Lower lobe of right lung (tissue), 2 donors: ENCODE measurements at regions not wholly inside any gene's neighbourhood (a gene's known extent, or its start where the extent isn't known, plus 50 kb on each side); places are given as distances from the start of the nearest gene placed in this dataset.

ENCODE experiments used
- ATAC-seq, 2 donors: fragments of 200-7000 bp; cut with Tn5 transposase; one replicate each; pipeline ENCODE4 v1.9.1; 2020 to 2022; ENCODE audit warnings: mild to moderate bottlenecking in 2 of 2, moderate library complexity in 2 of 2
- DNase-seq: peaks from one replicate; pipeline ENCODE4 v3.0.0-alpha.2; 2020
- H3K27ac ChIP-seq: fragments of 200-600 bp; one replicate; pipeline ENCODE4 v1.8.0; 2022
- H3K27me3 ChIP-seq: fragments of 200-600 bp; one replicate; pipeline ENCODE4 v1.8.0; 2022; ENCODE audit warnings: low read depth
- H3K36me3 ChIP-seq: fragments of 200-600 bp; one replicate; pipeline ENCODE4 v1.8.0; 2022; ENCODE audit warnings: mild to moderate bottlenecking
- H3K4me1 ChIP-seq: fragments of 200-600 bp; one replicate; pipeline ENCODE4 v1.8.0; 2022
- H3K4me3 ChIP-seq: fragments of 200-600 bp; one replicate; pipeline ENCODE4 v1.8.0; 2022; ENCODE audit warnings: mild to moderate bottlenecking
- H3K9me3 ChIP-seq: fragments of 200-600 bp; one replicate; pipeline ENCODE4 v1.8.0; 2022
- intact Hi-C: fragments of 100-400 bp; cut with DNase I; formaldehyde crosslinking; loops from one replicate; pipeline ENCODE4 v1.11.0; 2022
- TF ChIP-seq, protein P1 (sequence below): fragments of 200-600 bp; IDR thresholded peaks from one replicate; pipeline ENCODE4 v1.8.0; 2022; ENCODE audit warnings: antibody characterized with exemption, mild to moderate bottlenecking
- donor health status: DM: no; HTN: yes; CAD: no; lungs with severe emphysema.

DNA sequence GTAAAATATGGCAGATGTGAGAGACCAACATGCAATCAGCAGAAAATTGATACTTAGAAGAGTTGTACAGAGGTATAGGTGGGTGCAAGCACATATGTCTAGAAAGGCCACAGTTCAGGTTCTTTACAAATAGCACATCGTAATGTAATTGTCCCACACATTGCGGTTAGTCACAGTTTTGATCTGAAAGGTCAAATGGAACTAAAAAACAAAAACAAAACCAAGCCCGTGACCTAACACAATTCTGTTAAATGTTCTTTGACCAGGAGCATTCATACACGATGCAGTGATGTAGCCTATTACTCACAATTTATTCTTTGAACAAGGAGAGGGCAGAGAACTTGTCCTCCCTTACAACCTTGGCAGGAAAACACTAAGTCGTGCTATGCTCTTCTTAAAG lies 108.9 kb upstream of the MAP4K3 start:
- TF ChIP-seq, protein P1, sequence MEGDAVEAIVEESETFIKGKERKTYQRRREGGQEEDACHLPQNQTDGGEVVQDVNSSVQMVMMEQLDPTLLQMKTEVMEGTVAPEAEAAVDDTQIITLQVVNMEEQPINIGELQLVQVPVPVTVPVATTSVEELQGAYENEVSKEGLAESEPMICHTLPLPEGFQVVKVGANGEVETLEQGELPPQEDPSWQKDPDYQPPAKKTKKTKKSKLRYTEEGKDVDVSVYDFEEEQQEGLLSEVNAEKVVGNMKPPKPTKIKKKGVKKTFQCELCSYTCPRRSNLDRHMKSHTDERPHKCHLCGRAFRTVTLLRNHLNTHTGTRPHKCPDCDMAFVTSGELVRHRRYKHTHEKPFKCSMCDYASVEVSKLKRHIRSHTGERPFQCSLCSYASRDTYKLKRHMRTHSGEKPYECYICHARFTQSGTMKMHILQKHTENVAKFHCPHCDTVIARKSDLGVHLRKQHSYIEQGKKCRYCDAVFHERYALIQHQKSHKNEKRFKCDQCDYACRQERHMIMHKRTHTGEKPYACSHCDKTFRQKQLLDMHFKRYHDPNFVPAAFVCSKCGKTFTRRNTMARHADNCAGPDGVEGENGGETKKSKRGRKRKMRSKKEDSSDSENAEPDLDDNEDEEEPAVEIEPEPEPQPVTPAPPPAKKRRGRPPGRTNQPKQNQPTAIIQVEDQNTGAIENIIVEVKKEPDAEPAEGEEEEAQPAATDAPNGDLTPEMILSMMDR = no peak
- ATAC-seq (no peak), DNase-seq (no peak)
- no peak overlapping the region for H3K27ac ChIP-seq
- no peaks in the 10 kb centered on the region for H3K4me1 ChIP-seq
- no peaks in the 10 kb centered on the region for H3K9me3 ChIP-seq
- H3K27me3 ChIP-seq = no peaks in the 10 kb centered on the region
- no peak overlapping the region for H3K4me3 ChIP-seq
- H3K36me3 ChIP-seq = no peaks in the 10 kb centered on the region
- intact Hi-C loops = no loop called here

DNA sequence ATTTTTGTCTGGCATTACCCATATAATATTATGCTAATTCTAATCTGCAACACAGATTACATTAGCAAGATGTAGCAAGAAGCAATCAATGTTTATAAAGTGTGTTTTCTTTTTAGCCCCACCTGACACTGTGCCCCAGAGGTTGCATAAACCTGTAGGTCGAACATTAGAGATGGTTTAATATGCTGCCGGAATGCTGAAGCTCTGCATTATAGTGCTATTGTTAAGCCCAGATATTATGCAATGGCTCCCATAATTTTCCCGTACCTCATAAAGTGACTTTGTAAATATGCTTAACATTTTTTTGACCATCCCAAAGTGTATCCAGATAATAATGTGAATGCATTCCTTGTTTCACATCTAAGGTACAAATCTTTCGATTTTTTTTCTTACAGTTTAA lies 109.3 kb upstream of the MAP4K3 start:
- H3K9me3 ChIP-seq = no peaks in the 10 kb centered on the region
- ATAC-seq (no peak), DNase-seq (no peak)
- no peaks in the 10 kb centered on the region for H3K36me3 ChIP-seq
- TF ChIP-seq, protein P1 = no peak
- no peak overlapping the region for H3K4me3 ChIP-seq
- H3K27me3 ChIP-seq = no peaks in the 10 kb centered on the region
- no peaks in the 10 kb centered on the region for H3K4me1 ChIP-seq
- H3K27ac ChIP-seq = no peak overlapping the region
- intact Hi-C loops = no loop called here

DNA sequence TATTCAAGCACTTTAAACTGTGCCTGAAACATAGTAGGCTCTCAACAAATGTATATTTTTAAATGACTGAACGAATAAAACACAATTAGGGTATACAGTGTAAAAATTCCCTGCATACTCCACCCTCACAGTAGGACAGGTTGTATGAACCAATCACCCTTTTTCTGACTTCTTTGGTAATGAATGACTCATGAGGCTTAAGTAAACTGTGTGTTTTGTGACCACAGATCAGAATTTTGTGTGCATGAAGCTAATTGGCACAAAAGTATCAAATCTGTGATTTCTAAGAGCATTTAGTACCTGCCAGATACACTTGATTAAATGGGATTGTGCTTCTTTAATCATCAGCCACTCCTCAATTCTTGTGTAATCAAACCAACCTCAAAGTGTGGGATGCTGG lies 109.9 kb upstream of the MAP4K3 start:
- TF ChIP-seq, protein P1 = no peak
- ATAC-seq (no peak), DNase-seq (no peak)
- no peaks in the 10 kb centered on the region for H3K4me1 ChIP-seq
- no peaks in the 10 kb centered on the region for H3K27me3 ChIP-seq
- H3K4me3 ChIP-seq = no peak overlapping the region
- H3K36me3 ChIP-seq = no peaks in the 10 kb centered on the region
- intact Hi-C loops = no loop called here
- H3K27ac ChIP-seq = no peak overlapping the region
- no peaks in the 10 kb centered on the region for H3K9me3 ChIP-seq

DNA sequence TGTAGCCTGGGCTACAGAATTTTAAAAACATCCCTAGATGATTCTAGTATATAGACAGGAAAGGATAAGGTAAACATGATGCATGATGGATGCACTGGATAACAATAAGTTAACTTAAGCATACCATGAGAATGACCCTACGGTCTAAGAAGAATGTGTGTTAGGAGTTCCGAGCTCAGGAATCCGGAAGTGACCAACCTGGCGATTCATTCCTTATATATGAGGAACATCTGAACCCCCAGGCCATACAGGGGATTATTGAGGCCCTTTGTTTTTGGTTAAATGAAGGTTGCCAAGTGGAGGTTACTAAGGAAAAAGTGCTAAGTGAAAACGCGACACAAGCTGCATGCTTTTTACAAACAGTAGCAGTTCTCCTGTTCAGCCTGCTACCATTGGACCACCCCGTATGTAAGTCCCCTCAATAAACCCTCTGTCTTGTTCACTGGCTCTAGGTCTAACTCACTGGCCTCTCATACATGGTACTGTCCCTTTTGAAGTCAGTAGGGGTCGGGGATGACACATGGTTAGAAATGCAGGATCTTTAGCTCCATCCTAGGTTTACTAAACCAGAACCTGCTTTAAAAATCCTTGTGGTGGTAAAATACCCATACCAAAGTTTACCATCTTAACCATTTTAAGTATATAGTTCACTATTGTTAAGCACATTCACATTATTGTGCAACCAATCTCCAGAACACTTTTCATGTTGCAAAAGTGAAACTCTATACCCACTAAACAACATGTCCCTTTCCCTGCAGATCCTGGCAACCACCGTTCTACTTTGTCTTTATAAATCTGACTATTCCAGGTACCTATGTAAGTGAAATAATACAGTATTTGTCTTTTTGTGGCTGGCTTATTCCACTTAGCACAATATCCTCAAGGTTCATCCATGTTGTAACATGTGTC lies 111.0 kb upstream of the MAP4K3 start:
- H3K36me3 ChIP-seq = no peaks in the 10 kb centered on the region
- intact Hi-C loops = no loop called here
- H3K27me3 ChIP-seq = no peaks in the 10 kb centered on the region
- H3K4me1 ChIP-seq = no peaks in the 10 kb centered on the region
- TF ChIP-seq, protein P1 = no peak
- no peak overlapping the region for H3K27ac ChIP-seq
- DNase-seq (no peak), ATAC-seq (no peak)
- H3K9me3 ChIP-seq = no peaks in the 10 kb centered on the region
- no peak overlapping the region for H3K4me3 ChIP-seq

DNA sequence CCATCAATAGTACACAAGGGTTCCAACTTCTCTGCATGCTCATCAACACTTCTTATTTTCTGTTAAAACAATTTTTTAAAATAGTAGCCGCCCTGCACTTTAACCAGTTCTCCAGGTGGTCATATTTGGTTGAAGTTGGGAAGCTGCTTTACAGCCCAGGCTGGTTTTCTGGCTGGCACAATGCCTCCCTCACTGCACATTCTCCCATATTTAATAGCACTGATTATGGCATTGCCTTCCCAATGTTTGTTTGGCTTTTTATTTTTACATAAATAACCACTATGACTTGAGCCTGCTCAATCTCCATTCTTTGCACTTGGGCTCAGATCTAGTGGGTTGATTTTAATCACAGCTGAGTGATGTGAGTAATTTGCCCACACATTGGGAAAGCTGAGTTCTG lies 111.9 kb upstream of the MAP4K3 start:
- H3K9me3 ChIP-seq = no peaks in the 10 kb centered on the region
- ATAC-seq (no peak), DNase-seq (no peak)
- intact Hi-C loops = no loop called here
- H3K4me3 ChIP-seq = no peak overlapping the region
- TF ChIP-seq, protein P1 = no peak
- H3K36me3 ChIP-seq = no peaks in the 10 kb centered on the region
- H3K4me1 ChIP-seq = no peaks in the 10 kb centered on the region
- H3K27ac ChIP-seq = no peak overlapping the region
- H3K27me3 ChIP-seq = no peaks in the 10 kb centered on the region
